AG20443 (cell line): ENCODE measurements at regions not wholly inside any gene's neighbourhood (a gene's known extent, or its start where the extent isn't known, plus 50 kb on each side); places are given as distances from the start of the nearest gene placed in this dataset.

ENCODE experiments used
- DNase-seq: peaks from one replicate; pipeline ENCODE4 v3.0.0; 2012; ENCODE audit warnings: low spot score, mixed read lengths

DNA sequence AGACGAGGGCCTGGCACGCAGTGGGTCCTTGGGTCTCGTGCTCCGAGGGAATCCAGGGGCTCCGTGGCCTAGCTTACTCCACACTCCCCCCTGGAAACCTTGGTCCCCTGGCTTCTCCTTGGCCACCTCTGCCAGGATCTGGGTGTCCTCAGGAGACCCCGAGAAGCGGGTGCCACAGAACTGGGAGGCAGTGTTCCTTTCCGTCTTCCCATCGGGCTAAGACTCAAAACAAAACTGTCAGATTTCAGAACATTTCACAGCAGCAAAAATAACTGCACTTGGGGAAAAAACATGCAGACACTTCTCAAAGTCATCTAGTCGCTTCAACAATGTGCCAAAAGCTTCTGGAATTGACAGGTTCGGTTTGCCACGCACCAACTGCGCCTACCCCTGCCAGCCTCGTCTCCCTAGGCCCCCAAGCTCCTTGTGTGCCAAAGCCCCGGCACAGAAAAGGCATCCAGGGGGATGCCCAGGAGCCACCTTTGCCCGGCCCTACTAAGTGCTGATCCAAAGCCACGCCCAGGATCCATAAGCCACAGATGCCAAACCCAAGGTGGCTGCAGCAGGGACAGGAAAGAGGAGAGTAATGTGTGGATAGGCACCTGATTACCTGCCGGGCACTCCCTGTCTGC is 58.4 kb upstream of the DIO3 start:
- no peak for DNase-seq

DNA sequence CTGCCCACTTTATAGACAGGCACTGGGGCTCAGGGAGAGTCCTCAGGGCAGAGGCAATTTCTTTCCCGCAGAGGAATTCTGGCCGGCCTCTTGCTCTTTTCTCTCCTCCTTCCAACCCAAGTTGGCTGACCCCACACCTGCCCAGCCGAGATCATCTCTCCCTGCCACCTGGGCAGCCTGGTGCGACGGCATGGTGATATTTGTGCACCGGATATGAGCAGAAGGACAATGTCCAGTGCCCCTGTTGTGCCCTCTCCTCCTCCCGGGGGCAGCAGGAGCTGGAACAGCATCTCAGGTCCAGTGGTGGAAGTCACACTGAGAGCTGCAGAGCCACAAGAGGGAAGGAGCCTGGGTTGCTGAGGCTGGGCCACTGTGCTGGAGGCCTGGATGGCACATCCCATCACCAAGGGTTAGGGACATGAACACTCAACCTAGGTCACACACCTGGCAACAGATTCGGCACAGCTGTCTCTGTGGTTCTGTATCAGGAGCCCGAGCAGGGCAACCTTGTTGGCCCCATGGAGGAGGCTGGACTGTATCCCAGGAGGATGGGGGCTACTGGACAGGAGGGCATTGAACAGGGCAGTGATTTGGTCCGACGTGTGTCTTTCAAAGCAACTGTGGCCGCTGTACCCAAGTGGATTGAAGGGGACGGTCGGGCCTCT is 57.7 kb upstream of the DIO3 start:
- DNase-seq = no peak

DNA sequence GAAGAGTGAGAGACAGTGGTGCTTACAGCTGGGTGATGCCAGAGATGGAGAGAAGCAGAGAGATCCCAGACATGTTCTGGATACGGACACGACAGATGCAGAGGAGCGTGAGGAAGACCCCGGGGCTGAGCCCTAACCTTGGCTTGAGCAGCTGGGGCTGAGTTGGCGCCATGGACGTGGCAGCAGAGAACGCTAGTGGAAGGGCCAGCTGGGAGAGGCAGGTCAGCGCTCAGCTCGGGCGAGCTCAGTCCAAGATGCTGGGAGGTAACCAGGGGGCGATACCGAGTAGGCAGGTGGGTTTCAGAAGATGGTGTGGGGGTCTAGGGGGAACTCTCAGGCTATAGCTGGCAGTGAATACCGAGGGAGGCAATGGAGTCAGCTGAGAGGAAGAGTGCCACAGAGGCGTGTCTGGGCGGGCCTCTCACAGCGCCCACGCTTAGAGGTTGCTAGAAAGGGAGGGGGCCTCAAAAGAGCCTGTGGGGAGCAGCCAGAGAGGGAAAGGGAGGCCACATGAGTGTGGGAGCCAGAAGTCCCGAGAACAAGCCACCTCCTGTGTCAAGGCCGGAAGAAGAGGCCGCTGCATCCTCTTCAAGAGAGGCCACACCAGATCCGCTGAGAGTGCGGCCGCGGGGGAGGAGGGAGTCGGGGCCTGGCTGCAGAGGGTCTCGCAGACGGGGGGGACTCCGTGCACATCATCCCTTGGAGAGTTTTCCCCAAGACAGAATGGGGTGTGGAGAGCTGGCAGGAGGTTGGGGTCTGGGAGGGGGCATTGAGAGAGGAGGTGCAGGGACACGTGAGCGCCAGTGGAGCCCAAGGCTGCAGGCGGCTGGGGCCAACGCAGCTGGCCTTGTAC is 57.0 kb upstream of the DIO3 start:
- DNase-seq = no peak

DNA sequence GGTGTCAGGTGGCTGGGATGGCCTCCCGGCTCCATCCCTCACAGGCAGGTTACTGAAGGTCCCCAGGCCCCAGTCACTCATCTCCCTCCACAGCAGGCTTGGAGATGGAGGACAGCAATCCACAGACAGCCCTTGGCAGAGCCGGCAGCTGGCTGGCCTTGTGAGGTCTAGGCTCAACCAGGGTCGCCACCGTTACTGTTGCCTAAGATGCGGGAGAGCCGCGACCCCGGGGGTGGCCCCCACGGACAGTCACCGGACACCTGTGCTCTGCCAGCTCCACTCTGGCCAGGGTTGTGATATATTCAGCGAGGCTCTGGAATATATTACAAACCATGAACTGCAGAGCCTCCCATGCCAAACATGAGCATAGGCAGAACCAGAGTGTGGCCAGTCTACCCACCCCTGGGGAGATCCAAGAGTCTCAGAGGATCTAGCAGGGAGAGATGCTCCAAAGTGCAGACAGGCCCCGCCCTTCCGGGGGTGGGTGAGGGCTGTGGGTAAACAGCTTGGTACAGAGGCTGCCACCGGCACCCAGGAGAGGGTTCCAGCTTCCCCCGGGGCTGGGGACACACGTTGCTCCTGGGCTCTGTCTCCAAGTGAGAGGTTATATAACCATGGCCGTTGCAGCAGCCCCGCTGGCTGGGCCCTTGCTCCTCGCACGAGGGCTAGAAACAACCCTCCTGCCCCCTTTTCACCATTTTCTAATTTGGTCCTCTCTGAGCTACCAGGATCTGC is 55.9 kb upstream of the DIO3 start:
- no peak for DNase-seq

DNA sequence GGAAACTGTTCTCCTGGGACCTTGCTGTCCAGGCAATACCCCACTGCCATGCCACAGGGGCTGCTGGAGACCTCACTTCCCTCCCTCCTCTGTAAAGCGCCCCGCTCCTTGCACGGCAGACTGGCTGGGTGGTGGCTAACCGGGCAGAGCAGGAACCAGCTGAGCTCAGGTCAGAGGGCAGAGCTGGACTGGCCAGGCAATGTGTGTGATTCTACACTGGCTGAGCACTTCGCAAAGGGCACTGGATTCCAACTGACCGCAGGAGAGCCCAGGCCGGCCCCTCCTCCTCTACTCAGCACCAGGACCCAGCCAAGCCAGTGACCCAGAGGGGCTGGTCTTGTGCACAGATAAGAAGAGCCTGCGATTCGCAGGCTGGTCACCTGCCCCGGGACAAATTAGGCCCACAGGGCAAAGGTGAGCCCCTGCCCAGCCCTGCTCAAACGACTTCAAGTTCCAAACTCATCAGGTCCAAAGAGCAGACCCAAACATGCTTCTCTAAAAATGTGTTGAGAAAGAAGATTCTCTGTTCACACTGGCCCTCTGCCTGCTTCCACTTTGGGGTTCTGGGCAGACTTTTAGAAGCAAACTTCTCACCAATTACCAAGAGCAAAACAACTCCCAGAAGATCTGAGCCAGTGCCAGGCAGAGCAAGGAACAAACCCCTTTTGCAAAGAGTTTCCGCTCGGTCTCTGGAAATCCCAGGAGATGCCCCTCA is 54.9 kb upstream of the DIO3 start:
- DNase-seq = no peak

DNA sequence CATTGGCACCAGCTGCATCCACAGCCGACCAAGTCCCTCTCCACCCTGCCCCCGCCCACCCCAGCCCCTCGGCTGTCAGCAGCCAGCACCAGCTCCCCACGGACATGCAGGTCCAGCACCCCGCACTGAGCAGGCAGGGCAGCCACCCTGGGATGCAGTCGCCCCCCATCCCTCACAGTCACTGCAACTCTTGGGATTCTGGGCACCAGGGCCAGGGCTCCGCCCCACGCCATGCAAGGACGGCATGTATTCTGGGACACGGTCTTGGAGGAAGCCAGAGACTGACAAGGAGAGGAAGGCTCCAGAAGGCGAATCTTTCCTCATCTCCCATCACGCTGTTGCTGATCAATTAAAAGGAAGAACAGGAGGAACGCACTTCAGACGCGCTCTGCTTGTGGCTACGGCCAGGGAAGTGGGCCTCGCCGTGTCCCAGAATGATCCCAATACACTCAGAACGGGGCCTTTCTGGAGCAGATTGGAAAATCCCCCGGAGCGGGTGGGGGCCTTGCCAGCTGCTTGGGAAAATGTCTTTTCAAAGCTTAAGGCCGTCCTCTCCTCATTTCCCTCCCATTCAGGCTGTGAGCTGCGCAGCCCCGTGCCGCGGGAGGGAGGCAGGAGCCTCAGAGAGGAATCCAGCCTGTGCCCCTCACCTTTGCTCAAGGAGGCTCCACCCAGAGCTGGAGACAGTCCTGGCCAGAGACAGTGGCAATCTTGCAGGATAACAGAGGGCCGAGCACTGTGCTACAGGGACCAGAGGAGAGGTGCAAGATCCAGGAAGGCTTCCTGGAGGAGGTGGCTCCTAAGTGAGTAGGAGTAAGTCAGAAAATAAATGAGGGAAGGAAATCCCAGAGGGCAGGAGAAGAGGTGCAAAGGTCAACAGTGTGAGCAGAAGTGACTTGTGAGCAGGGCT is 54.1 kb upstream of the DIO3 start:
- no peak for DNase-seq

DNA sequence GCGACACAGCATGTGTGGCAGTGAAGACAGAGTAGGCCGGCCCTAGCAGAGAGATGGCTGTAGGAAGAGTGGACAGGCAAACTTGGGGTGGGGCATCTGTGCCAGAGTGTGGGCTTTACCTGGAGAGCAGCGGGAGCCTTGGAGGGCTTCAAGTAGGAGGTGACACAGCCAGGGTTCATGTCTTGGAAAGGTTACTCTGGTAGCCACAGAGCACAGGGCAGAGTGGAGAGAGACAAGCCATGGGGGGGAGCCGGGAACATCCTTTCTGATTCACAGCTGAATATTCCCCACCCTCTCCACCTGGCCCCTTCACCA is 53.5 kb upstream of the DIO3 start:
- no peak for DNase-seq

DNA sequence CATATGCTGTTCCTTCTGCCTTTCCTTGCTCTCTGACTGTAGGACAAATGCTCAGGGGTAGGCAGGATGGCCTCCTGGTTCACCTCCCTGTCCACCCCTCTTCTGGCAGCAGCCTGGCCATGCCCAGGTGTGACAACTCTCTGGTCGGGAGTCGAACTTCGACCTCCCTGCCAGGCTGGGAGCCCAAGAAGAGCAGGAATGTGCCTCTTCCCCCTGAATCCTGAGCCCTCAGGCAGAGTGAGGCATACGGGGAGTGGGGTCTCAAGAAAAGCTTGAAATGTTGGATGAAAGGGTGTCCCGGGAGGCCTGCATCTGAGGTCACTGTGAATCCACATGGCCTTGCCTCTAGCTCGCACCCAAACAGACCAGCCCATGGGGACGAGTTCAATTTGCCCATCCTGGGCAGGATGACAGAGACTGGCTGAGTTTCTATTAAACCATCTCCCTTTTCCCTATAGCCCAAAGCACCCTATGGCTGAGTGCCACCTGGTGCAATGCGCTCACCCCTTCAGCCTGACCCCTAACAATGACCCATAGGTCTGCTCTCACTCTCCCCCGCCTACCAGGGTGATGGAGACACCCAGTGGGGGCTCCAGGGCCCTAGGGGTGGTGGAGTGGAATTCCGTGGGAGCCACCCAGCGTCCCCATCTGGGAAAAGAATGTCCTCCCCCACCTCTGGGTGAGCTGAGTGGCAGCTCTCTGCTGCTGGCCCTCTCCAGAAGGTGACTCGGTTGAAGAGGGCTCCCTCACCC is 52.9 kb upstream of the DIO3 start:
- no peak for DNase-seq

DNA sequence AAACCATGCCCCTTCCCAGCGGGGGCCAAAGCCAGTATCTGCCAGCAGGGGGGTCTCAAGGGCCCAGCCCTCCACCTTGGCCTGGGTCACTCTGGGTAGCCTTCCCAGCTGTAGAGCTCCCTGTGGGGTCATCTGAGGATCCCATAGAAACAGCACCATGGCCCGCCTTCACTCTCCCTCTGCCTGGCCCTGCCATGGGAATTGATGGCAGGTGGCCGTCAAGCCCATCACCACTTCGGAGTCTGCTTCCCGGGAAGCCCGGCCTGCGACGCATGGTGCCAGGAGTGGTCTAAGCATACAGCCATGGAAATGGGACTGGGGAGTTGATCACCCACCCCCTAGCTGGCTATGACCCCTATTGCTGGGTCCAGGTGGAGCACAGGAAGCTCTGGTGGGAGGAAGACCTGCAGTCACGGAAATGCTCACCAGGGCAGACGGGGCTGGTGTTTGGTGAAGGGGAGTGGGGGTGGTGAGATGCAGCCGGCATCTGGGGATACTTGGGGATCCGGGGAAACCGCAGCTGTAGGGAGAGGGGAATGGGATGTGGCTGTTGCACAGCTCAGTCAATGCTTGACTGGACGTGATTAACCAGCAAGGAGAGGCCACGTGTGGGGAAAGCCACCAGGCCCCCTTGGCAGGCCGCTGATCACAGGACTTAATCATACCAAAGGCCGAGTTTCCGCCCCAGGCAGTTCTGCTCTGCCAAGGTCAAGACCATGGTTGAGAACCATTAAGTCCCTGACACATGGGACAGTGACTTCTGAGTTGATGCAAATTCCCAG is 52.2 kb upstream of the DIO3 start:
- no peak for DNase-seq

DNA sequence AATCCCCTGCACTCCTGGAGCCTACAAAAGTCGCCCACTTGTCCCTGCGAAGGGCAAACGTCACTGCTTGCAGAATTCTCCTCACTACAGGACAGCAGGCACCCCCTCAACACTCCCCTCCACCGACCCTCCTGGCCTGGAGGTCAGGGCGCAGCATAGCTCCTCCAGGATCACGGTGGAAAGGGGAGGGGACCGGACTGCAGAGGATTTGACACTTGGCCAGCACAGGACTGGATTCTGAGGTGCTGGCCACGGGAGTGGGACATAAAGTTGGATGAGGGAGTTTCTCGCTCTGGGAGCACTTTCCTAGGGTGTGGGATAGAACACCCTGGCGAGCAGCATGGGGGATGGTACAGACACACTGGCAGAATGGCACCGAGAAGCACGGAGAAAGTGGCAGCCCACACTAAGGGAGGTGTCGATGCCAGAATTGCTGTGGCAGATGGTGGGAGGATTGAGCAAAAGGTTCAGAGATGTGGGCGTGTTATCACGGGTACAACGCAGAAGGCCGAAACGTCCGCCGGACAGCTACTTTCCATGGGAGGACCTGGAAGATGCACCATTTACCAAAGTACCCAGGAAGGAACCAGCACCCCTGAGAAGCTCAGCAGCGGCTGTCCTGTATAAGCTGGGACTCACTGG is 51.4 kb upstream of the DIO3 start:
- DNase-seq = no peak

DNA sequence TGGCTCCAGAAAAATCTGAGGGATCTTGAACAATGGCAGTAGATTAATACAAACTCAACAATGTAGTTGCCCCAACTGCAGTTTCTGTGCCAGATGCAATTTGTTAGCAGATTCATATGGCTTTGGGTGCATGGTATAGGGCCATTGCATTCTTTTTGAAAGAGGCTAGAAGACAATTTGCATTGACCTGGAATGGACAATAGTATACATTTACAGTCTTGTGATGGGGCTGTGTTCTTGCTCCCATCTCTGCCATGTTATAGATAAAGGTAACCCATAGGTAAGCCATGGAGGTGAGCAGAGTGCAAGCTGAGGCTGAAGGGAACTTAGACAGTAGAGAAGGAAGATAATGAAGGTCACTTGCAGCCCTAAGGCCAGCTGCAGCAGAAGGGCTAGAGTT is 50.1 kb upstream of the DIO3 start:
- no peak for DNase-seq
